Mucosa of descending colon (tissue), 3 donors: ENCODE measurements at regions not wholly inside any gene's neighbourhood (a gene's known extent, or its start where the extent isn't known, plus 50 kb on each side); places are given as distances from the start of the nearest gene placed in this dataset.

ENCODE experiments used
- ATAC-seq: fragments of 200-7000 bp; cut with Tn5 transposase; one replicate; pipeline ENCODE4 v1.9.1; 2020; ENCODE audit warnings: mild to moderate bottlenecking, moderate library complexity
- DNase-seq, 3 donors: peaks; one replicate each; pipeline ENCODE4 v3.0.0-alpha.2; 2020
- H3K36me3 ChIP-seq: fragments of 200-600 bp; one replicate; pipeline ENCODE4 v1.8.0; 2021; ENCODE audit warnings: low read depth, mild to moderate bottlenecking
- H3K4me1 ChIP-seq: fragments of 200-600 bp; one replicate; pipeline ENCODE4 v1.8.0; 2021; ENCODE audit warnings: low read depth, mild to moderate bottlenecking
- H3K4me3 ChIP-seq: fragments of 200-600 bp; one replicate; pipeline ENCODE4 v1.8.0; 2021; ENCODE audit warnings: mild to moderate bottlenecking
- H3K9me3 ChIP-seq: fragments of 200-600 bp; one replicate; pipeline ENCODE4 v1.8.0; 2021; ENCODE audit warnings: mild to moderate bottlenecking
- intact Hi-C, 2 donors: fragments of 100-400 bp; cut with DNase I in 1 of 2; cut with micrococcal nuclease in 1 of 2; formaldehyde crosslinking; loops; one replicate each; pipeline versions ENCODE4 v1.11.0 to v1.11.1; 2022; cut with DNase I, micrococcal nuclease
- TF ChIP-seq, protein P1 (sequence below): fragments of 200-600 bp; IDR thresholded peaks from one replicate; pipeline ENCODE4 v1.8.0; 2022; ENCODE audit warnings: antibody characterized with exemption, mild to moderate bottlenecking
- donor health status: DM: no; HTN: no; CAD: no; lungs with moderate emphysema.
- donor health status: DM: no; HTN: no; CAD: no.
- donor health status: DM: no; HTN: yes; CAD: no.

- ATAC-seq = no peak
- Histone ChIP-seq H3K4me3 (no peak overlapping the region), H3K9me3 (peaks cover 6% of the 10 kb centered on the region), H3K4me1 (no peaks in the 10 kb centered on the region), H3K36me3 (no peaks in the 10 kb centered on the region)
- TF ChIP-seq, protein P1, sequence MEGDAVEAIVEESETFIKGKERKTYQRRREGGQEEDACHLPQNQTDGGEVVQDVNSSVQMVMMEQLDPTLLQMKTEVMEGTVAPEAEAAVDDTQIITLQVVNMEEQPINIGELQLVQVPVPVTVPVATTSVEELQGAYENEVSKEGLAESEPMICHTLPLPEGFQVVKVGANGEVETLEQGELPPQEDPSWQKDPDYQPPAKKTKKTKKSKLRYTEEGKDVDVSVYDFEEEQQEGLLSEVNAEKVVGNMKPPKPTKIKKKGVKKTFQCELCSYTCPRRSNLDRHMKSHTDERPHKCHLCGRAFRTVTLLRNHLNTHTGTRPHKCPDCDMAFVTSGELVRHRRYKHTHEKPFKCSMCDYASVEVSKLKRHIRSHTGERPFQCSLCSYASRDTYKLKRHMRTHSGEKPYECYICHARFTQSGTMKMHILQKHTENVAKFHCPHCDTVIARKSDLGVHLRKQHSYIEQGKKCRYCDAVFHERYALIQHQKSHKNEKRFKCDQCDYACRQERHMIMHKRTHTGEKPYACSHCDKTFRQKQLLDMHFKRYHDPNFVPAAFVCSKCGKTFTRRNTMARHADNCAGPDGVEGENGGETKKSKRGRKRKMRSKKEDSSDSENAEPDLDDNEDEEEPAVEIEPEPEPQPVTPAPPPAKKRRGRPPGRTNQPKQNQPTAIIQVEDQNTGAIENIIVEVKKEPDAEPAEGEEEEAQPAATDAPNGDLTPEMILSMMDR = no peak
- intact Hi-C loops = no loop called here
- no peak for DNase-seq
Observed at GRCh38 chr5:104189909-104190308, 627.3 kb upstream of the NUDT12 start.

- Histone ChIP-seq H3K36me3 (no peaks in the 10 kb centered on the region), H3K9me3 (peaks cover 6% of the 10 kb centered on the region), H3K4me1 (no peaks in the 10 kb centered on the region), H3K4me3 (no peak overlapping the region)
- intact Hi-C loops = no loop called here
- DNase-seq (no peak), ATAC-seq (no peak)
- TF ChIP-seq, protein P1 = no peak
Observed at GRCh38 chr5:104189031-104189430, 626.4 kb upstream of the NUDT12 start.

DNA sequence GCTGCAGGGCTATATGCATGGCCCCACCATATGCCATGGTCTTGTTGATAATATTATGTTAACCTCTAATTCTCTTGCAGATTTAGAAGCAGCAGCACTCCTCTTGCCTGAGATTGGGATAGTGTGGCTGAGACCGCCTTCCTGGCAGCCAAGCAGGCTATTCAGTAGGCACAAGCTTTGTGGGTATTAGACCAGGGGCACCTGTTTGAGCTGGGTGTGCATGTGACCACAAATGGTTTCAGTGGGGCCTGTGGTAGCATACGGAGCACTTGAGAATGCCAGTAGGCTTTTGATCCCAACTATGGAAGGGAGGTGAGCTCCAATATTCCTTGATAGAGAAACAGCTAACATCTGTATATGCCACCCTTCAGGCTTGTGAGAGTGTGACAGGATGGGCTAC lies 625.1 kb upstream of the NUDT12 start:
- Histone ChIP-seq H3K9me3 (peaks cover 6% of the 10 kb centered on the region), H3K4me1 (no peaks in the 10 kb centered on the region), H3K36me3 (no peaks in the 10 kb centered on the region), H3K4me3 (no peak overlapping the region)
- TF ChIP-seq, protein P1 = no peak
- DNase-seq (no peak), ATAC-seq (no peak)
- intact Hi-C loops = no loop called here

GRCh38 chr5:104186510-104186909 lies 623.9 kb upstream of the NUDT12 start:
- peaks cover 6% of the 10 kb centered on the region for H3K9me3 ChIP-seq
- H3K36me3 ChIP-seq = no peaks in the 10 kb centered on the region
- ATAC-seq (no peak), DNase-seq (no peak)
- intact Hi-C loops = no loop called here
- no peaks in the 10 kb centered on the region for H3K4me1 ChIP-seq
- no peak overlapping the region for H3K4me3 ChIP-seq
- TF ChIP-seq, protein P1 = no peak

DNA sequence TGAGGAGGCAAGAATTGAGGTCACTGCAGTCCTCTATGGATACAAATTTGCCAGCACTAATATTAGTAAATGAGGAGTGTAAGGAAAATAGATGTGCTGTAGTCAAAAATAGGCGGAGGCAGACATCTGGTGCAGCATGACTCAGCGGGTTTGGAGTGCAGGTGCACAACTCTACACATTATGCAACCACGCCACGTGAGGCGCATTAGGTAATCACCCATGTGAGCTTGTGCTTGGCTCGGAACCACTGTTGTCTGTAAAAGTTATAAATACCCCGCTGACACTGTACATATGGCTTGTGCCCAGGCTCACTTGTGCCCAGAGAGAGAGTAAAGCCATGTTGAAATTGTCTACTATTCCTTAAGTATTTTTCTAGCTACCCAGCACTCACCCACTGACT lies 623.5 kb upstream of the NUDT12 start:
- H3K4me1 ChIP-seq = no peaks in the 10 kb centered on the region
- peaks cover 6% of the 10 kb centered on the region for H3K9me3 ChIP-seq
- TF ChIP-seq, protein P1 = no peak
- ATAC-seq = no peak
- no peaks in the 10 kb centered on the region for H3K36me3 ChIP-seq
- H3K4me3 ChIP-seq = no peak overlapping the region
- intact Hi-C loops = no loop called here
- peak in 1 of 3 donors; percentile 7 for DNase-seq

GRCh38 chr5:104184264-104184663 lies 621.7 kb upstream of the NUDT12 start:
- Histone ChIP-seq H3K4me1 (no peaks in the 10 kb centered on the region), H3K4me3 (no peak overlapping the region), H3K36me3 (no peaks in the 10 kb centered on the region), H3K9me3 (peaks cover 19% of the 10 kb centered on the region)
- intact Hi-C loops = no loop called here
- DNase-seq = no peak
- ATAC-seq = no peak
- TF ChIP-seq, protein P1 = no peak
